GM12872 (cell line): ENCODE measurements at regions not wholly inside any gene's neighbourhood (a gene's known extent, or its start where the extent isn't known, plus 50 kb on each side); places are given as distances from the start of the nearest gene placed in this dataset.

ENCODE experiments used
- CTCF ChIP-seq: IDR thresholded peaks from 3 replicates; pipeline ENCODE4 v1.5.1; 2011; ENCODE audit warnings: low read depth, mild to moderate bottlenecking, low read length, moderate library complexity; ENCODE audit not compliant: insufficient read depth

GRCh38 chr6:4451718-4452117 is 316.3 kb upstream of the ECI2 start:
- TF ChIP-seq CTCF = no peak

- no peak for TF ChIP-seq CTCF
These were observed 315.7 kb upstream of the ECI2 start for GRCh38 chr6:4451081-4451480.

GRCh38 chr6:4450237-4450636 is 314.9 kb upstream of the ECI2 start:
- TF ChIP-seq CTCF = no peak

- no peak for TF ChIP-seq CTCF
These were observed 314.0 kb upstream of the ECI2 start for GRCh38 chr6:4449409-4449808.

GRCh38 chr6:4448841-4449240 is 313.5 kb upstream of the ECI2 start:
- TF ChIP-seq CTCF = no peak

GRCh38 chr6:4447639-4448330 is 312.4 kb upstream of the ECI2 start:
- no peak for TF ChIP-seq CTCF

GRCh38 chr6:4446982-4447381 is 311.6 kb upstream of the ECI2 start:
- no peak for TF ChIP-seq CTCF
